Middle frontal gyrus (tissue), 1 donor: ENCODE measurements at regions not wholly inside any gene's neighbourhood (a gene's known extent, or its start where the extent isn't known, plus 50 kb on each side); places are given as distances from the start of the nearest gene placed in this dataset.
A peak's percentile ranks its signal among the peaks of the same experiment; 100 is the strongest.

Experiments used
- DNase-seq: peaks from one replicate; pipeline ENCODE4 v3.0.0-alpha.2; 2015; ENCODE audit warnings: low spot score; ENCODE audit errors: extremely low spot score

GRCh38 chr1:11413986-11414391 is 65.0 kb upstream of the DISP3 start:
- no peak for DNase-seq

DNA sequence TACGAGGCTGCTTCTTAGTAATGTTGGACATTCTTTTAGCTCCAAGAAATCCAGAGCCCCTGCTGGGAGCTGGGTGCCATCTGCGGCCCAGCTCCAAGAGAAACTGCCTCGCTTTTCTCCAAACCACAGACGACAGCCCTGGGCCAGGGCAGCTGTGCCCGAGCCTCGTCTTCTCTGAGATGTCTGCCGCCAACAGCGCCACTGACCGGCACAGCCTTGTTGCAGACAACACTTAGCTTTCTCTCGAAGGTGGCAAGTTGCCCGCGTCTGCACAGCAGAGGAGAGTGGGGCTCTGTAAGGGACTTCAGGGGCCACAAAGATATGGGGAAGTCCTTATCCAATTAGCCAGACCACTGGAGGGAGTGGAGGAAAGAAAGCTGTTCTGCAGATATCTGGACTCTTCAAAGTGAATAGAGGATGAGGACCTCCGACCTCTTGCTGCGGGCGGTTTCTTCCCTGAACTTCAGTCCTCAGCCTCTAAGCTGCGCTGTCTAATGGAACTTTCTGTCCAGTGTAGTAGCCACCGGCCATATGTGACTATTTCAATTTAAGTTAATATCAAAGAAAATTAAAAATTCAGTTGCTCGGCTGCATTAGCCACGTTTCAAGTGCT is 63.9 kb upstream of the DISP3 start:
- DNase-seq = peak; percentile 10

GRCh38 chr1:11417162-11417561 is 61.8 kb upstream of the DISP3 start:
- no peak for DNase-seq

DNA sequence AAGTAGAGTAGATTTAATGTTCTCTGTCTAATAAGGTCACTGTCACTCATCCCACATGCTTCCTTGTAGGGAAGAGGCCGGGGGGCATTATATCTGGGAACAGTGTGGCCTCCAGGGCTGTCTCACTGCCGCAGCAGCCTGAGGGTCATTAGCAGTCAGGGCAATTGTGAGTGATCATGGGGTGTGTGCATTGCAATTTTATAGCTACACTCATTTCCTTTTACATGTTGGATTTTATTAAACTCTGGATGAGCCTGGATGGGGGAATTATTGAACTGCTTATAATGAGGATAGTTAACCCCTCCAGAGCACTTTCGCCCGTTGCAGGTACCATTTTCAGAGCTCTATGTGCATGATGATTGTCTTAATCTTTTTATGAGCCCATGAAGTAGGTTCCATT is 60.9 kb upstream of the DISP3 start:
- DNase-seq = no peak

DNA sequence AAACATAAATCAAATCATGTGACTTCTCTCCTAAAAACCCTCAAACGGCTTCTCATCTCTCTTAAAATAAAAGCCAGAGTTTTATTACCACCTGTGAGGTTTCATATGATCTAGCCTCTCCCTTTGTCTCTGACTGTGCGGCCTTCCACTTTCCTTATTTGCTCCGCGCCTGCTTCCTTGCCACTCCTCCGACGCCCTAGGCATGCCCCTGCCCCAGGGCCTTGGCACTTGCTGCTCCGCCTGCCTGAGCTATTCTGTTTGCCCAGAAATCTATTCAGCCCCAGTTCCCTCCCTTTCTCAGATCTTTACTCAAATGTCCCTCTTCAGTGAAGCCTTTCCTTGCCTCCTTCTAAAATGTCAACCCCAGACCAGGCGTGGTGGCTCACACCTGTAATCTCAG is 57.5 kb upstream of the DISP3 start:
- DNase-seq = no peak

DNA sequence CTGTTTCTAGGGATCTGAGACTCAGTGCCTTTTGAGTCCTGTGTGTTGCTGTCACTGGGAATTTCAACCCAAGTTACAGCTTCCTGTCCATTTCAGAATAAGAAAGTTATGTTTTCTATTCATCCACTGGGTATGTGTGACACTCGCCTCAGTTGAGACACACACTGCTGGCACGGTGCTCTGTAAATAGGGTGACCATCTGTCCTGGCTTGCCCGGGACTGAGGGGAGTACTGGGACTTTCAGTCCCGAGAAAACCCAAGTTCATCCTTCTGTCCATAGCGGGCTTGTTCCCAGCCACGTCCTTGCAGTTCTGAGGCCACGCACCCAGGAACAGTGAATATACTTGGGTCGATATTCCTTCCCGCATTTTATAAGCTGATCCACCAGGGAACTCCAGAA is 56.3 kb upstream of the DISP3 start:
- DNase-seq = no peak

DNA sequence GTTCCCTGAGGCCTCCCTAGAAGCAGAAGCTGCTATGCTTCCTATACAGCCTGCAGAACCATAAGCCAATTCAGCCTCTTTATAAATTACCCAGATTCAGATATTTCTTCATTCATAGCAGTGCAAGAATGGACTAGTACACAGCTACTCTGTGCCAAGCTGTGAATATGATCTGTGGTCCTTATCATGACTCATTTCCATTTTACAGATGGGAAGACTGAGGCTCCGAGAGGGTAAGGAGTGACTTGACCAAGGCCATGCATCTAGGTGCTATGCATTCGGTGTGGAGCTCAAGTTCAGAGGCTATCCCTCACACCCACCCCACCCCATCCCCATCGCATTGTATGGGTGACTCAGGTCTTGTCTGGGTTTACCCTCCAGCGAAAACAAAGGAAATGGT is 52.3 kb upstream of the DISP3 start:
- no peak for DNase-seq

DNA sequence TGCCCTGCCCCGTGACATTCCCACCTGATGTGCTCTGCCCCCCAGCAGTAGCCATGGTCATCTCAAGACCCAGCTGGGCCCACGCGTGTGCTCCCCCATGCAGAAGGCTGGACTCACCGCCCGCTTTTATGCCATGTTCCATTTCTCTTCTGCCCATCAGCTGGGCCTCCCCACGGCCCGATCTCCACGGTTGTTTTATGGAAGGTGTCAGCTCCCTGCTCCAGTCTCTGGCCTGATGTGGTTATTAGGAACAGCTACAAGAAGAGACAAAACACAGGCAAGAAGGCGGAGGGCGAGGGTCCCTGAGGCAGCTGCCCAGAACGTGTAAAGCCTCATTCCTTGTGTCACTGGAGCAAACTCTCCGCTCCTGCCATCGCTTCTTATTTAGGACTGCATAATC is 50.2 kb upstream of the DISP3 start:
- DNase-seq = no peak
